T-helper 1 cell (primary cell): ENCODE measurements at regions not wholly inside any gene's neighbourhood (a gene's known extent, or its start where the extent isn't known, plus 50 kb on each side); places are given as distances from the start of the nearest gene placed in this dataset.

Experiments
- DNase-seq, 5 donors: peaks; one replicate each; pipeline ENCODE4 v3.0.0-alpha.2; 2012 to 2020

DNA sequence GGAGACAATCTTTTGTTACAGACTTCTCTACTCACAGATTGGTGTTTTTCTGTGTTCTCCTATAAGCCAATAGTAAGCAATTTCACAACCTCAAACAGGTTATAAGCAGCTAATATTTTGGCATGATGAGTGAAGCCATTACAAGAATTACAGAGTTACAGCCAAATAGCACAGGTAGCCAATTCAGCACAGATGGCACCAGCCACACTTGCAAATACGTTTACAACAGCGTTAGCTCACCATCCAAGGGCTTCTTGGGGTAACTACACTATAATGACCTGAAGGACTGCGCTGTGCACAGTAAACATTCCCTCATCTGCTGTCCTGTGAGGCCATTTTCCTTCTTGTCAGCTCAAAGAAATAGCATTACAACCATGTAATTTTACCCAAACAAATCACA lies 428.6 kb downstream of the TCERG1L start:
- DNase-seq, result no peak

DNA sequence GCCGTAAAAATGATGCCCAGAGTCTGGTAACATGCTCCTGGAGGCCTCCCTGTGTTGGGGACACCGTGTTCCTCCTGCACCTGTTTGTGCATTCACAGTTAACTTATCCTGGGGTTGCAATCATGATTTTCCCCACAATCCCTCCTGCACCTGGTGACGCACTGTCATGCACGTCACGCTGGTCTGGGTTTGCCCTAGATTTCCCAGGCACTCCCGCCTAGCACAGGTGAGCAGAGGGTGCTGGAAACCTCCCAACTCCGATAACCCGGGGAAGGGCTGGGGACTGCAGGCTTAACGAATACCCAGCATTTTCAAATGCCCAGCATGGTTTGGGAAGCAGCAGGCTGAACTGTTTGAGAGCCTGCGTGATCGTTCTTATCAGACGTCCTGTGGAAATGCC lies 427.1 kb downstream of the TCERG1L start:
- no peak for DNase-seq

DNA sequence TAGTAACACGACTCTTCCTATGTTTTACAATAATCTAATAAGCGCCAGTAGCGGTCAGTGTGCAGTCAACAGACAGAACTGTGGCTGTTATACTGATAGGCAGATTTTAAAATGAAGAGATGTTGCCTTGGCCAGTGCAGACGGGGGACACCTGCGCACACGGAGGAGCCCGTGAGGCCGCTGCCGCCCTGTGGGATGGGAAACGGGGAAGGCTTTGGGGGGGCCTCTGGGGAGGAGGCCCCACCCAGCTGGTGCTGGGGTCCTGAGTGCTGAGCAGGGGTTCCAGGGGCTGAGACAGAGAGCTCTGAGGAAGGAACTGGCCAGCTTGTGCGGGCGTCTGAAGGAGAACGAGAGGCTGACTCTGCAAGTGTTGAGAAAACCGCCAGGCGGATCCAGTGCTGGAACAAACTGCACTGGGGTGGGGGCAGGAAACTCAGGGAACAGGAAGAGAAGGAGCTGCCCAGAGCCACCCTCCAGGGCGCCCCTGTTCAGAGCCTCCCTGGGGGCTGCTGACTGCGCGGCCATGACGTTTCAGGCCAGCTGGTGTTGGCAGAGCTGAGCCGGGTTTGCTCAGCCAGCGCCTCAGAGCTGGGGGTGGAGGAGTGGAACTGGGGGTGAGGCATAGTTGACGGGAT lies 426.4 kb downstream of the TCERG1L start:
- no peak for DNase-seq

DNA sequence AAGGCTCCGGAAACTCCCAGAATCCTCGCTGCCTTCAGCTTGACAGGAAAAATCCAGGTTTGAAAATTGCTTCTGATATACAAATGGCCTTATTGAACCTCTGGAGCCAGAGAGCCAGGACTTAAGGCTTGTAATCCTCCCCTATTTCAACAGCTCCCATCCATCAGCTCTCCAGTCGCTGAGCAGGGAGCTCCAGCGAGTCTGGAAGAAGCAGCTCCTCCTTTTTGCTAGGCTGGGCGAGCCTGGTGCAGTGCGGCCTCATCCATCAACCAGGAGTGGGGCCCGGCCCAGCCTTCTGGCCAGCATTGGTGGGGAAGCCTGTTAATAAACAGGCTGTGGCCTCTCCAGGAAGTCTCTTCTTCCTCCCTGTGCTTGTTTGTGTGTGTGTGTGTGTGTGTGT lies 424.4 kb downstream of the TCERG1L start:
- DNase-seq, result no peak

DNA sequence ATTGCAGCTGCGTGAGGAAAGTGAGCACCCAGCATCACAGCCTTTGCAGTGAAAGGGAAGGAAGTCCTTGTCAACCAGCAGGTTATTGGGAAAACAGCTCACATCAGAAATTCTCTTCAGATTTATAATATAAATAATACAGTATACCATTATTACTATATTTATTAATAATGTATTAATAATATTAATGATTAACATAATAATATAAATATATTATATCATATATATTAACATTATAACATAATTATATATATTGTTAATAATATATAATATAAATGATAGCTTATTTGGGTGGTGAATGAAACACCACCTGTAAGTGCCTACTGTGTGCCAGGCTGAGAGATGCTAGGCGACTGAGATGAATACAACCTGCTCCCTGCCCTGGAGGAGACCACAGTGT lies 423.0 kb downstream of the TCERG1L start:
- no peak for DNase-seq

DNA sequence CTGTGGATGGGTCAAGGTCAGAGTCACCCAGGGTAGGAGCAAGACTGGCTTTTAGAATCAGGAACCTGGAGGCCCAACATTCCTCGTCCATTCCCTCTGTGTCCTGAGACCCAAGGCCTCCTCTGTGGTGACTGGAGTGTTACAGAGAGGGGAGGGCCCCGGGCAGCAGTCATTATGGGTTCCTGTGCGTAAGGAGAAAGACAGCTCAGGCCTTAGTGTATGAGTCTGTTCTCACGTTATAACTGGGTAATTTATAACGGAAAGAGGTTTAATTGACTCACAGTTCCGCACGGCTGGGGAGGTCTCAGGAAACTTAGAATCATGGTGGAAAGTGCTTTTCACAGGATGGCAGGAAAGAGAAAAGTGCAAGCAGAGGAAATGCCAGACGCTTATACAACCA lies 422.3 kb downstream of the TCERG1L start:
- DNase-seq, result no peak

DNA sequence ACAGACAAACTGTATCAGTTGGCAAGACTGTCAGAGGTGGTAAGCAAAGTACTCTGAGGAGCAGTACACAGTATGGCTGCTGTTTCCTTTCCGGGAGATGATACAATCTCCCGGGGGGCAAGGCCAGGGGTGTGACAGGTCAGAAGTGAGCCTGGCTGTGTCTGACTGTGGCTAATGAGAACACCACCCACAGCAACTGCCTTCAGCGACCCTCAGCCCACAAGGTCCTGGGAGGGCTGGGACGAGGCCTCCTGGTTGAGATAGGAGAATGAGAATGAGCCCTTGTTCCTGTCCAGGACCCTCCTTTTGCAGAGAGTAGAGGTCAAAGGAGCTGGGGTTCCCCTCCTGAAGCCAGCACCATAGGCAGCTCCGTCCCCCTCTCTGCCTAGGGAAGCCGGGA lies 421.7 kb downstream of the TCERG1L start:
- no peak for DNase-seq

DNA sequence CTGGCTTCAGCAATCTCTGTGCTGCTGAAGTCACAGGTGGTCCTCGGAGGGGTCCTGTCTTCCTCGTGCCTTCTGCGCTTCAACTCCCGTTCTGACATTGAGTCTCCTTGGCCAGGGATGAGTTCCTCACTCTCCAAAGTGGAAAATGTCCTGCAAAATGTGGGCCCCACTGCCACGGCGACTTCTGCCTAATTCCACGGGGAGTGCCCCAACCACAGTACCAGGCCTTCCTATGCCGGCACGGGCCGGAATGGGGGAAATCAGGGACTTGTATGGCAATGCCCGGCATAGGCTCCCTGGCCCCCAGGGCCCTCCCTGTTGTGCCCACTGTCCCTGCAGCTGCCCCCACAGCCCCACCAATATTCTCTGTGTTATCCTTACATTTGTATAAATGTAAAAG lies 420.5 kb downstream of the TCERG1L start:
- DNase-seq, result no peak

DNA sequence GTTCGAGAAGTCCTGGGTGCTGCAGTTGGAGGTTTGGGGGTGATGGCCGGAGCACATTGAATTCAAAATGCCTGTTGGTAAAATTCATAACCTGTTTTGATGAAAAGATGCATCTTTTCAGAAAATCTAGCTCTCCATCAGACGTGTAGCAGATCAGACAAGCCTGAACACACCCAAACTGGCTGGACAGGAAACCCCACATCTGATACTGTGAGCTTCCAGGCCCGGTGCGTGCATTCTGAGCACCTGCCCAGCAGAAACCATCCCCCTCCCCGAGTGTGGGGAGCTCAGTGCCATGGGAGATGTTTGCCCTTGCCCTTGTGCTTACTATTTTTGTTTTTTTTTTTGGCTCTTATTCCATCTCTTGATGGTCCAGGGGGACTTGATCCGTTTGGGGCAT lies 417.1 kb downstream of the TCERG1L start:
- DNase-seq, result no peak

DNA sequence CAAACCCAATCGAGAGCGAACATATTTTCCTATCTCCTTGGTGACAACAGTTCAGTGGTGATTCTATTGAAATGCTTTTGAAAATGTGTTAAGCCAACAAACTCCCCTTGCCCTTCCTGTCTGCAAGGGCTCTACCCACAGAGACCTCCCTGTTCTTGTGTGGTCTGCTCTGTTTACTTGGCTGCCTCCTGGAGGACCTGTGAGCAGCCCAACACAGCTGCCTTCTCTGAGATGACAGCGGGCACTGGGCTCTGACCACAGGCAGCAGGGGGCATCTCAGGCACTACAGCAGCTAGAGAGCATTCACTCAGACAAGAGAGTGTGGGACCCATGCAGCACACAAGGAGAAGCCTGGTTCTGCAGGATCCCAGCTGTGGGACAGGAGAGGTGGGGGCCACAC lies 416.4 kb downstream of the TCERG1L start:
- no peak for DNase-seq

DNA sequence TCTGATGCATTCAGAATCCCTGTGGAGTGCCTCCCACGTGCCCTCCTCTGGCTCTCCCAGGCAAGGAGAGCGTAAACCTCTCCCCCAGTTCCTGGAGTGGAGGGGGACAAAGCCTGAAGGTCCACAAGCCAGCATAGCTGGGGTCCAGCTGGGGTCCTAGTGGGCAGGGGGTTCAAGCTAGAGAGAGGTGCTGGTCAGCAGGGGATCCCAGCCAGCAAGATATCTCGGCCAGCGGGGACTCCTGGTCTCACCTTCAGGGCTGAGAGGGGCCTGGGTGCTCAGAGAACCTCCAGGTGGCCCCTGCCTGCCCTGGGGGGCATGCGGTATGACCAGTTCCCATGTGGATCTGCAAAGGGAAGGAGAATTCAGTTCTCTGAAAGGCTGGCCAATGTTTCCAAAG lies 413.7 kb downstream of the TCERG1L start:
- DNase-seq, result no peak

DNA sequence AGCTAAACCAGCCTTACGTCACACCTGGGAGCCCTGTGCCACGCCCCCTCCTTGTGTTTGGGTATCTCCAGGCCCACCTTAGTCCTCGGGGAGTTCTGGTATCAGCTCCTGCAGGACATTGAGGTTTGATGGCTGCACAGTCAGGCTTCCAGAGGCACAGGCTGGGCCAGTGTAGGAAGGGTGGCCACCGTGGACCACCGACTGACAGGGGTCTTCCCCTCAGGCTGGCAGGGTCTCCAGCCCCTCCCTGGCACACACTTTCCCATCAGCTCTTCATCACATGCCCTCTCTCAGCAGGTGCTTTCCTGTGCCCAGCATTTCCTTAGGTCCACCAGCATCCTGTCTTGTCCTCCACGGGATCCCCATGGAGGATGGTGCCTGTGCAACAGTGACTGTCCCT lies 413.1 kb downstream of the TCERG1L start:
- DNase-seq, result no peak

DNA sequence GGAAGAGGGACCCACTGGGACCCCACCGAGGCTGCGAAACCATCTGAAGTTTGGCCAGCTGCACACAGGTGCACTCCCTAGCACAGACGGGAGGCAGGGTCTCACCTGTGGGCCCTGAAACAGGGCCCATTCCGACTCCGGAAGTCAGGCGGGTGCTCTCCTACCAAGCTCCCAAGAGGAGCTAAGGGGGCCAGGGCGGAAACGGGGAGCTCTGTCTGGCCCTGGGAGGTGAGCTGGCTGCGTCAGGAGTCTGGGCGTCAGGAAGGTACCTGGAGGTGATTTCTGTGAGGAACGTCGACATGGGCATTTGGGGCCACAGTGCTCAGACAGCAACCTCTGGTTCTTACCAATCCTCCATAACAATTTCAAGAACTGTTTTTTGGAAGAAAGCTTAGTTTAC lies 411.7 kb downstream of the TCERG1L start:
- DNase-seq, result no peak

DNA sequence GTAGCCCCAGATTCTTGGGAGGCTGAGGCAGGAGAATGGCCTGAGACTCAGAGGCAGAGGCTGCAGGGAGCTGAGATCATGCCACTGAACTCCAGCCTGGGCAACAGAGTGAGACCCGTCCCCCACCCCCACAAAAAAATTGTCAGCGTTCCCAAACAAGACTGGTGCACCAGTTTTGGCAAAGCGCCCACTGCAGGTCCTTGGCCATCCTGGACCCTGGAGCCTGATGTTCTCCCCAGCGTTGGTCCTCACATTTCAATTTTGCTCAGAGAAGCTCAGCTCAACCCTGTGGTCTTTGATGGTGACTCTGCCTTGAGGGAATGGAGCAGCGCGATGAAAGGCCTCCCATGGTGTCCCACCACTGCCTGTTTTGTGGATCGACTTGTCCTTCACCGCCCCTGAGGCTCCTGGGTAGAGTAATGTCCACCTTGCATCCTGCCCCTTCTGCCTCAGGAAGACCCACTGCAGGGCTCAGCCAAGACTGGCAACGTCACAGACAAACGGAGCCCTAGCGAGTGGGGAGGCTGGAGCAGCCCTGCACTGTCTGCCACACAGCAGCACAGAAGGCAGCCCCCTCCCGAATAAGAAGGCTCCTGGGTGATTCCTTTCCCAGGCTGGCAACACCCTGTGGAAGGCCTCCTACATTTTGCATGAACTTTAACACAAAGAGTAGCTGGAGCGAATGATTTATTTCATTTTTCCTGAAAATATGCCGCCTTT lies 410.9 kb downstream of the TCERG1L start:
- no peak for DNase-seq

DNA sequence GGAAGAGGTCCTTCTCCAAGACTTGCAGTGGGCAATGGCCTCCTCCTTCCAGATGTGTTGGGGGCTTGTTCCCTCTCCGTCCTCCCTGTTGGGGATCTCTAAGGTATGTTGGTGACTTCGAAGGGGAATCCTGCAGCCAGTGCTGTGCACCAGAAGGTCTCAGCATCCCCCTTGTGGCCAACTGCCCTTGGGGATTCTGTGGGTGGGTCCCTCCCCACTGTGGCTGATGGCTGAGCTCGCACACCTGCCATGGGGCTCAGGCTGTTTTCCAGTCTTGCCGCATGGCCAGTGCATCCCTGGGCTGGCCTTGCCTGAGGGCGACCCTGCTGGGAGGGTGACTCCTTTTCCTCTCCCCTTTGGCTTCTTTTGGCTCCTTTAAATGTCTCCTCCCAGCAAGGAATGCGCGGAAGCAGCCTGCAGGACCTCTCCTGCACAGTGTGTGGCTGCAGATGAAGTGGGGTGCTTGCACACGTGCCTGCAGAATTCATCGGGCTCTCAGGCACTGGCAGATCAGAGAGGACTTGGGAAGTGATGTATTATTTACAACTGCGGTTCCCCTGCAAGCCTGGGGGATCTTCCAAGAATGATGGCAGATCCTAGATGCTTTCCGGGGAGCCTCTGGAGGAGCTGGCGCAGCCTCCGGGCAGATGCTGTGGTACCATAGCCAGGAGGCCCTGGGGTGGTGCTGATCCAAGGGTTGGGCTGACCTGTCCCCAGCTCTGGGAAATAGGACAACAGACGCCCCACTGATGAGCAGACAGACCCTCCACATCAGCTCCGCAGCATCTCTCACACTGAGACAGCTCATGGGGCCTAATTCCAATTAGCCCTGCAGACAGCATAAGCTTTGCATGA lies 410.0 kb downstream of the TCERG1L start:
- DNase-seq, result no peak

DNA sequence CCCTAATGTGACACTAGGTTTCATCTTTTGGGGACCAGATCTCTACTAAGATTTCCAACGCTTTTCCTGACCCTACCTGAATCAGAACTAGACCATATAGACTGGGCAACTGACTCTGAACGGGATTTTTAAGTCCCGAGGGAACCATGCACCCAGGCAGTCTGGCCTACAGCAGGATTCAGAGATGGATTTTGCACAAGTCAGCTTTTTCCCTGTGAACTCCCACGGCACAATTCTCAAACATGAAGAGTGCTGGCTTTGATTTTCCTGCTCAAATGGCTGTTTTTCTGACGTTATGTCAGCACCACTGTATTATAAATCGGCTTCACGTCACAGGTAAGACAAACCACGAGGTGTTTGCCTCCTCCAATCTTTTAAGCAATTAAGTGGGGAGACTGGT lies 409.1 kb downstream of the TCERG1L start:
- DNase-seq, result no peak

DNA sequence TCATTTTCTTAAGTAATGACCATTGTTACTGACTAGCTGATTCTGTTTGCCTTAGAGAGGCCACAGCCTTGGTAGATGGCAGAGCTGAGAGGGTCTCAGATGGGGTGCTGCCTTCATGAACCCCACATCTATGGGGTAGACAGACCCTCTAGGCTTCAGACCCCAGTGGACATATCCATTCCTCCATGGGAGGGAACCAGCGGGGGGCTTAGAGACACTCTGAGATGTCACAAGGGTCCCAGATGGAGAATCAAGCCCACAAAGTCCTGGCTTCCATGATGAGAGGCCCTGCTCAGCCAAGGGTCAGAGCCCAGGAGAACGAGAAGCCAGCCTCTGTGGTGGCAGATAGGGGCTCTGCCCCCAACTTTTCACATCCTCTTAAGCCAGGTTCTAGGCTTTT lies 408.6 kb downstream of the TCERG1L start:
- DNase-seq, result no peak

DNA sequence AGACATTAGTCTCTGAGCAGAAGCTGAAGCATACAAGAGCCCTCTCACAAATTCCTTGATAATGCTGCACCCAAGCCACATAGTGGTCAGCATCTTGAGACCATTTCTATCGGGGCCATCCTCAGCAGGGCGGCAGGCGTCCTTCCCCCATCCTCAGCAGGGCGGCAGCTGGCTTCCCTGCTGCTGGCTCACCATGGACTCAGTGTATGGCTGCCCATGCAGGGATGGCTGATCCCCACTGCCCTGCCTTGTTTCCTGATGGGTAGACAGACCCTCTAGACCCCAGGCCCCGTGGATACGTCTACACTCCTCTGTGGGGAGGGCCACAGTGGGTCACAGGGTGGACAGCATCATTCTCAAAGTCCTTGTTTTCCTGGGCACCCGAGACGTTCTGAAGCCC lies 406.8 kb downstream of the TCERG1L start:
- no peak for DNase-seq

DNA sequence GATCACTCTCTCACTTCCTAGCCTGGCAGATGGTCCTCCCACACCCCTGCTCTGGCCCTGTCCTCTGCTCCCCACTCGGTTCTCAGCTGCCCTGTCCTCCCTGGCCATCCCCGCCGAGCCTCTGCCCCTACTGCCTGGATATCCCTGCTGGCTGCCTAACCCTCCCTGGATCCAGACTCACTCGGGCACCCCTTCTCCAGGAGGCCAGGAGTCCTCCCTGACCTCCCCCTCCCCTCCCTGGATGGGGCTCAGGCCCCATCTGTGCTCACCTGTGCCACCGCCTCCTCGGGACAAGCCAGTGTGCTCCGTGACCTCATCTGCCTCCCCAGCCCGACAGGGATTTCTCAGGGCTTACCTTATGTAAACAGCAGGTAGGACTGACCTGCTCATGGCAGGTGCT lies 406.1 kb downstream of the TCERG1L start:
- no peak for DNase-seq

DNA sequence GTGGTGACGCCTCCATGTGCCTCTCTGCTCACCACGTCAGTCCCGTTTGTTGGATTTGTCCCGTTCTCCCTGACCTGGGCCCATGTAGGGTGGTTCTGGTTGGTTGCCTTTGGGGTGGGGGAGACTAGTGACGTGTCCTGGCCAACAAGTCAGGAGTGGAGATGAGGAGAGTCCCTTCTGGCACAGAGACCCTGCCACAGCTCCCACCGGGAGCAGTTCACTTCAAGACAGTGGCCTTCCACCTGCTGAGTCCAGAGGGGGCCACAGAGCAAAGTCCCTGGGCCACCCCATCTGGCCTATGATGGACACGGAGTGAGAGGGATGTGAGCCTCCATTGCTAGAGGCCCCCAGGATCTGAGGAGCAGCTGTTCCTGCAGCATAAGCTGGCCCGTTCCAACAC lies 405.6 kb downstream of the TCERG1L start:
- no peak for DNase-seq

DNA sequence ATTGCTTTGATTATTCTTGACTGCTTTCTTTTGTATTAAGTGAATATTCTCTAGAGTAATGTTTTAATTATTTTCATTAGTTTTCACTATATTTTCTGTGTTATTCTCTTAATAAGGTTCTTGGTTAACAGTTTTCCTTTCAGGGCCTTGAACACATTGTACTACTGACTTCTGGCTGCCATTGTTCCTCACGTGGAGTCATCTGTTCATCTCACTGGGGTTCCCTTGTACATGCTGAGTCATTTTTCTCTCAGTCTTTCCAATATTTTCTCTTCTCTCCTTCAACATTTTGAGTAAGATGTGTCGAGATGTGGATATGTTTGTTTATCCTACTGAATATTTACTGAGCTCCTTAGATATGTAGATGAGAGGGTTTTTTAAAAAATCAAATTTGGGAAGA lies 400.7 kb downstream of the TCERG1L start:
- no peak for DNase-seq

DNA sequence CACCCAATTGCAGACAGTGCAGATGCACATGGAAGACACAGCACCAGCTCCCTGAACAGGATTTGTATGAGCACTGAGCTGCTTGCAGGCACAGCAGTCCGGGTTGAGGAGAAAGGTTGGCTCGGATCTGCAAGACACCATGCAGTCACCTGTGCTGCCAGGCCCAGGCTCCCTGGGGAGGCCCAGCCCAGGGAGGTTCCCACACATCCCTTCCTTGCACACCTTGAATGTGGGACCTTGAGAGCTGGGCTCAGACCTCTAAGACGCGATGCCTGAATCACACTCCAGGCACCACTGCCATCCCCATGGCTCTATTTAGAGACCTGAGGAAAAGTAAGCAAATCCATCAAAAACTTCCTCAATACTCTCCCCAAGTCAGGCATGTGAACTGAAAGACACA lies 397.7 kb downstream of the TCERG1L start:
- DNase-seq, result no peak

DNA sequence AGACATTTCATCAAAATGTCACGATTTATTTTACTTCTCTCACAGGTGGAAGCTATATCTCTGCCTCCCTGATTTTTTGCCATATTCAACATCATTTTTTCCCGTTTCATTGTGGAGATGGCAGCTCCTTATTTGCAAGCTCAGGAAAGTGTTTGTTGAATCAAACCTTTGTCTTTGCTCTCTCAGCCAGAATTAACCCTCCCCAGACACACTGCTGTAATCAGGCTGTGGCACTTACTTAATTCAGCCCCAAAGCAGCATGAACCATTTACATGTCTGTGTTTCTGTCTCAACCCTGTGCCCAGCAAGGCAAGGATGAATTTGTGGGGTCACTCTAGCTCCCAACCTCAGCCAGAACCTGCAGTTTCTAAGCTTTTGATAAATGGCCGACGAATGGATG lies 397.2 kb downstream of the TCERG1L start:
- DNase-seq, result no peak

DNA sequence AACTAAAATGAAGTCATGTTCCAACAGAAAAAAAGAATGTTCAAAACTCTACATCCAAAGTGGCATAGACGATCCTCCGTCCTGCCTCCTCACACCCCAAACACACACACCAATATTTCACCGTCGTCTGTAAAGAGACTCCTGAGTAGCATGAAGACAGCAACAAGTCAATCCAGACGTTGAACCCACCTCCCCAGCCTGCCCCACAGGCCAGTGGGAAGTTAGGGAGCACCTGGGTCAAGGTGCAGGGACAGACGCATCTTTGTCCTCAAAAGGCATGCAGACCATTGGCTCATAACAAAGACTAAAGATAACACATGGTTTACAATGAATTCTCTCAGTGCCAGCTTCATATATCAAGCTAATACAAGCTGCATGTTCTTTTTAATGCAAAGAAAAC lies 396.5 kb downstream of the TCERG1L start:
- no peak for DNase-seq
